GM12878 (cell line): ENCODE measurements at regions not wholly inside any gene's neighbourhood (a gene's known extent, or its start where the extent isn't known, plus 50 kb on each side); places are given as distances from the start of the nearest gene placed in this dataset.

Experiments
- ATAC-seq: fragments of 200-7000 bp; cut with Tn5 transposase; 3 replicates; pipeline ENCODE4 v1.9.1; 2020; ENCODE audit warnings: mild to moderate bottlenecking, moderate library complexity
- BruUV-seq: library from RNA; stranded (reverse); fragments of 400-500 nt; replicated peaks from 2 replicates; lab custom pipeline; 2021; lab: Mats Ljungman, UMichigan
- CTCF ChIA-PET: fragments of 300-600 bp; sonication (Branson Sonifier 250); formaldehyde crosslinking; extraction: SDS; loops from one replicate; lab custom pipeline; 2021; ENCODE audit warnings: inconsistent platforms; lab: Yijun Ruan, JAX
- POLR2A ChIA-PET: fragments of 350-600 bp; formaldehyde crosslinking; extraction: SDS; loops from one replicate; lab custom pipeline; 2021; ENCODE audit warnings: inconsistent platforms; lab: Charles Lee
- RAD21 ChIA-PET: fragments of 300-600 bp; sonication (Branson Sonifier 250); formaldehyde crosslinking; loops from one replicate; lab custom pipeline; 2023; ENCODE audit warnings: antibody characterized with exemption; ENCODE audit not compliant: unreplicated experiment; lab: Charles Lee
- SMC1A ChIA-PET: fragments of 300-600 bp; sonication (Branson Sonifier 250); formaldehyde crosslinking; loops from one replicate; lab custom pipeline; 2023; ENCODE audit not compliant: unreplicated experiment, uncharacterized antibody; lab: Charles Lee
- DNase-seq: peaks from one replicate; pipeline ENCODE4 v3.0.0-alpha.2; 2011; ENCODE audit warnings: low read depth, low spot score
- FAIRE-seq: peaks from 3 replicates; lab custom pipeline; 2011; peaks lifted over from hg19 to GRCh38; lab: Jason Lieb, UNC
- H2AFZ ChIP-seq: 2 replicates; pipeline ENCODE4 v1.6.0; 2011; ENCODE audit warnings: low read depth, low read length, control low read depth; ENCODE audit not compliant: control insufficient read depth
- H3K27ac ChIP-seq: 2 replicates; pipeline ENCODE4 v1.5.1; 2011; ENCODE audit warnings: control low read depth; ENCODE audit not compliant: control insufficient read depth, insufficient read depth
- H3K27me3 ChIP-seq, 2 experiments: replicated peaks in 1 of 2; 2 replicates each; pipeline versions ENCODE4 v1.6.0 to v1.6.1; 2011; ENCODE audit warnings: low read length in 1 of 2; ENCODE audit not compliant: control insufficient read depth in 2 of 2, insufficient read depth in 2 of 2
- H3K36me3 ChIP-seq, 2 experiments: 2 replicates each; pipeline ENCODE4 v1.5.1; 2011; ENCODE audit warnings: low read length in 1 of 2; ENCODE audit not compliant: control insufficient read depth in 2 of 2, insufficient read depth in 2 of 2
- H3K4me1 ChIP-seq: 2 replicates; pipeline ENCODE4 v1.6.1; 2011; ENCODE audit warnings: mild to moderate bottlenecking, low read length, moderate library complexity, mixed read lengths; ENCODE audit not compliant: control insufficient read depth, insufficient read depth
- H3K4me2 ChIP-seq: 2 replicates; pipeline ENCODE4 v1.6.0; 2011; ENCODE audit warnings: control low read depth; ENCODE audit not compliant: control insufficient read depth, insufficient read depth
- H3K4me3 ChIP-seq: fragments of 200-600 bp; sonication (generic); 2 replicates; pipeline ENCODE4 v1.5.1; 2016
- H3K79me2 ChIP-seq: 2 replicates; pipeline ENCODE4 v1.6.0; 2011; ENCODE audit warnings: low read length; ENCODE audit not compliant: control insufficient read depth, insufficient read depth
- H3K9ac ChIP-seq: 2 replicates; pipeline ENCODE4 v1.8.0; 2011; ENCODE audit warnings: low read length, control low read depth, mixed read lengths; ENCODE audit not compliant: control insufficient read depth, insufficient read depth
- H3K9me3 ChIP-seq: replicated peaks from 3 replicates; pipeline ENCODE4 v1.5.1; 2011; ENCODE audit warnings: mild to moderate bottlenecking, low read length; ENCODE audit not compliant: control insufficient read depth, insufficient read depth
- H4K20me1 ChIP-seq: 2 replicates; pipeline ENCODE4 v1.6.0; 2011; ENCODE audit not compliant: control insufficient read depth, insufficient read depth
- ASH2L ChIP-seq: fragments of 300-600, 200-600 bp; sonication (generic); IDR thresholded peaks from 2 replicates; pipeline ENCODE4 v1.6.1; 2017; ENCODE audit warnings: low read depth, mild to moderate bottlenecking, borderline replicate concordance
- BCL11A ChIP-seq: IDR thresholded peaks from 2 replicates; pipeline ENCODE4 v1.6.1; 2011; ENCODE audit warnings: low read depth, low read length
- CTCF ChIP-seq, 3 experiments: IDR thresholded peaks in 2 of 3; conservative IDR thresholded peaks in 1 of 3; 2 replicates each; pipeline ENCODE4 v1.5.1; 2011; ENCODE audit warnings: low read depth in 3 of 3, low read length in 3 of 3, mild to moderate bottlenecking in 3 of 3, control low read depth in 2 of 3, moderate library complexity in 2 of 3, inconsistent platforms in 1 of 3, mixed read lengths in 1 of 3; ENCODE audit not compliant: control insufficient read depth in 2 of 3, insufficient read depth in 1 of 3; ENCODE audit errors: extremely low read depth in 1 of 3
- MXI1 ChIP-seq: fragments of 150-350 bp; IDR thresholded peaks from 2 replicates; pipeline ENCODE4 v1.6.1; 2011; ENCODE audit warnings: low read depth, mild to moderate bottlenecking, inconsistent platforms, low read length, improper control_type of control experiment
- ZNF24 ChIP-seq: fragments of 450-650 bp; IDR thresholded peaks from 2 replicates; pipeline ENCODE4 v1.6.1; 2017; ENCODE audit warnings: antibody characterized with exemption, mild to moderate bottlenecking
- WGBS: methylation state at CpG from one replicate; pipeline ENCODE4 v1.1.6; 2016; ENCODE audit warnings: low lambda C conversion rate; ENCODE audit not compliant: insufficient replicate concordance, insufficient coverage; ENCODE audit errors: missing lambda C conversion rate; 5-methylcytosine and 5-hydroxymethylcytosine counted together
- in situ Hi-C: fragments of 300-500 bp; cut with MboI; formaldehyde crosslinking; loops from 9 replicates; pipeline ENCODE4 v1.14.3; 2018; ENCODE audit warnings: mixed read lengths
- intact Hi-C: fragments of 100-400 bp; cut with micrococcal nuclease; formaldehyde crosslinking; loops from one replicate; pipeline ENCODE4 v1.14.2; 2022; ENCODE audit not compliant: unreplicated experiment

GRCh38 chr13:97114651-97115050 lies 107.5 kb upstream of the MBNL2 start:
- Histone ChIP-seq H3K36me3 (no peaks in the 10 kb centered on the region), H3K27ac (no peak overlapping the region), H3K4me3 (no peak overlapping the region), H3K79me2 (no peaks in the 10 kb centered on the region), H2AFZ (no peak overlapping the region), H4K20me1 (no peaks in the 10 kb centered on the region), H3K9me3 (no peaks in the 10 kb centered on the region), H3K4me1 (no peaks in the 10 kb centered on the region), H3K27me3 (no peaks in the 10 kb centered on the region; a peak in 1 of 4 replicates), H3K9ac (no peak overlapping the region), H3K4me2 (no peak overlapping the region)
- intact Hi-C loops (loop anchor here (5.0 to 10.0 kb wide), 2 partner anchors 318 to 460 kb away; partner anchors contain the start of gene RAP2A), in situ Hi-C loops (loop anchor here (5.0 kb wide), 1 partner anchor 238 kb away; no protein-coding TSS in a partner anchor)
- FAIRE-seq (no peak), ATAC-seq (no peak)
- SMC1A ChIA-PET, result interaction anchor here (1.7 kb wide), 1 partner anchor 230 kb away, joined by 5 read pairs; no protein-coding TSS in a partner anchor
- CTCF ChIA-PET, result interaction anchor here (0.8 to 1.1 kb wide), 2 partner anchors 245 to 685 kb away, joined by 3 read pairs; no protein-coding TSS in a partner anchor
- RAD21 ChIA-PET, result no interaction called here
- no TSS peak for BruUV-seq
- 64% methylated on average over 4 of the region's 5 CpGs for WGBS
- POLR2A ChIA-PET, result no interaction called here
- TF ChIP-seq MXI1, result no peak
- TF ChIP-seq ASH2L, result no peak
- TF ChIP-seq BCL11A, result no peak
- TF ChIP-seq CTCF (IDR thresholded peaks at IDR 0.05 in 2 of 3, conservative IDR thresholded peaks at IDR 0.05 in 1 of 3; ENCODE audit: control insufficient read depth in 2 of 3, extremely low read depth in 1 of 3, insufficient read depth in 1 of 3, low read depth in 3 of 3, low read length in 3 of 3), result no peak
- no peak for TF ChIP-seq ZNF24
- TF ChIP-seq, all 136 proteins: peak for 0
- DNase-seq, result no peak
